HG02610 (cell line): ENCODE measurements at regions not wholly inside any gene's neighbourhood (a gene's known extent, or its start where the extent isn't known, plus 50 kb on each side); places are given as distances from the start of the nearest gene placed in this dataset.

Experiments
- ATAC-seq: cut with Tn5 transposase; IDR thresholded peaks from one replicate; pipeline ENCODE4 v1.9.1; 2021; ENCODE audit warnings: mild to moderate bottlenecking, moderate library complexity; ENCODE audit not compliant: unreplicated experiment

DNA sequence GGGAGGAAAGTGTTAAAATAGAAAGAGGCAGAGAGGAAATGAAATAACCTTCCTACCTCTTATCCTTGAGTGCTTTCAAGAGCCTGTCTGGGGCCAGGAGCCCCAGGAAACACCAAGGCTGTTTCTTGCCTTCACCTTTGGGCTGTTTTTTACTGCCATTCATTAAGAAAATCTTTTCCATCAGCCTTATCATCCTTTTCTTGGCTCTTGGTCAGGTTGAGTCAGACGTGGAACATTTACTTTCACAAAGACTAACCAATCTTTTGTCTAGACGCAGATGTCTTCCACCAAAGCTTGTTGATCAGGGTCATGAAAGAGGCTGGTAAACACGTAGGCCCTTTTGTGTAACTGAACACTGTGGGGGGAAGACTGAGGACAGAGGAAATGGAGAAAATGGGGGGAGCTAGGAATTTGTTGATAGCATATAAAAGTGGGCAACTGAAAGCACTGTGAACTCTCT, 151.0 kb upstream of the THBS1 start:
- peak; percentile 30 for ATAC-seq

DNA sequence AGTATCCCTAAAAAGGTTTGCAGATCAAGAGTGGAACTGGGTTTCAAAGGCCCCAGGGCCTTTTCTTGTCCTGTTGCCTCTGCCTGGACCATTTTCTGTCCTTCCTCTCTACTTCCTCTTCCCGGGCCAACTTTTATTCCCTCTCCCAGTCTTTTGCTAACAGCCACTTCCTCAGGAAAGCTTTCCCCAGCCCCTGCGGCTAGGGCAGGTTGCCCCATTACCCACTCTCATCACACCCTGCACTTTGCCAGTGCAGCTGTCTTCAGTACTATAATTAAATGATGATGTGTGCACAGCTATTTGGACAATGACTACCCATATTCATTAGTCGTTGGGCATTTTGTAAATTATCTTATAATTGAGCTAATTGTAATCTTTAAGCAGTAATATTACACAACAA, 150.5 kb upstream of the THBS1 start:
- no peak for ATAC-seq

DNA sequence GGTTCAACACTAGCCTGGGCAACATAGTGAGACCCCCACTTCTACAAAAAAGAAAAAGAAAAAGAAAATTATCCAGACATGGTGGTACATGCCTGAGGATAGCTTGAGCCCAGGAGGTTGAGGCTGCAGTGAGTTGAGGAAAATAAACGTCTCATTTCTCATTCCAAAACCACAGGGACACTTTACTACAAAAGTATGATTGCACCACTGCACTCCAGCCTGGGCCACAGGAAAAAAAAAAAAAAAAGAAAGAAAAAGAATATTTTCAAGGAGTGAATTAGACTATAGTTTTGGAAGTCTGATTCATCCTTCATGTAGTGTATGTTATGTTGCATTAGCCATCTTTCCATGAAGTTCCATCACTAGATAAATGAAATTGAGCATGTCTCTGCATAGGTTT, 149.5 kb upstream of the THBS1 start:
- ATAC-seq, result no peak

DNA sequence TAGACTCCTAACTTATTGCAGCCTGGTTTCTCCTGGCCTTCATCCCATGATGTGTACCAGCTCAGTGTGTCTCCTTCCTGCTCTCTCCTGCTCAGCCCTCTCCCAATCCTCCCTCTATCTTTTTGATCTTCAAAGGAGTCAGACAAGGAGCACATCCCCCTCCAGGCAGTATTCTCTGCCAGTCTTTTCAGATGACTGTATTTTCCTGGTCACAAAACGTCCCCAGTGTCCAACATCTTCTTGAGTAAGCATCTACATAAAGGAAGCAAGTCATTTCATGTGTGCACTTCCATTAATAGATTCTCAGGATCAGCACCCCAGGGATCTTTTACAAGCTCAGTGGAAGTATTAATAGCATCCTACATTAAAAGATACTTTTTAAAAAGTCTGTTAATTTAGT, 148.9 kb upstream of the THBS1 start:
- no peak for ATAC-seq

DNA sequence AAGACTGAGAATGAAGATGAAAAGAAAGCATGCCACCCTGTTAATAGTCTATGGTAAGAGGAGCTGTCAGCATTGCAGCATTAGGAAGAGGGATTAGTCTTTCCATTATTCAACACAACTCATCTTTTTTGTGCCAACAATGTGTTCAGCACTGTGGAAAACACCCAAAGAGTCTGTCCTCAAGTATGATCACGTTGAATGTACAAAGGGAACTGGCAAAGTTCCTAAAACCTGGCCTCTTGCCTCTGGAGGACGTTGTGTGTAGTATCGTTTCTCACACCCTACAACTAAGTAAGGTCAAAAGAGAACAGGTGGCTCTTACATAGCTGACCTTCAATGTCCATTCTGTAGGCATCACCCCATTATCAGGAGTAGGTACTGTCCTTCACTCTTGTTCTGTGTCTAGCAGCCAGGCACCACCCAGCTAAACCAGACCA, 147.9 kb upstream of the THBS1 start:
- no peak for ATAC-seq

DNA sequence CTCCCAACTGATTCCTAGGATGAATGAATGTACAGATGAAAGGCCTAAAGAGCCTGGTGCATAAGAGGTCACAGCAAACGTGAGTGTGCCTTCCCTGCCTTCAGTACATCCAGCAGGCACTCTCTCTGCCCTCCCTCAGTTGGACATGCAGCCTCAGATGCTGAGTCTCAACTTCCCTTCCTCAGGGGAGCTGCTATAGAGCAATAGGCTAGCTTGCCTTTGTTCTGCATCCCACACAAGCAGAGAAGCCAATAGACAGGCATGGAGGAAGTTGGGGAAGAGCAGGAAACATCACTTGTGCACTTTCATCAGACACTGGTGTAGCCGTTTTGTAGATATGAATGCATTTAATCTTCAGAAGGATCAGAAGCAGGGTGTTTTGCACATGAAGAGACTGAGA, 147.5 kb upstream of the THBS1 start:
- no peak for ATAC-seq

DNA sequence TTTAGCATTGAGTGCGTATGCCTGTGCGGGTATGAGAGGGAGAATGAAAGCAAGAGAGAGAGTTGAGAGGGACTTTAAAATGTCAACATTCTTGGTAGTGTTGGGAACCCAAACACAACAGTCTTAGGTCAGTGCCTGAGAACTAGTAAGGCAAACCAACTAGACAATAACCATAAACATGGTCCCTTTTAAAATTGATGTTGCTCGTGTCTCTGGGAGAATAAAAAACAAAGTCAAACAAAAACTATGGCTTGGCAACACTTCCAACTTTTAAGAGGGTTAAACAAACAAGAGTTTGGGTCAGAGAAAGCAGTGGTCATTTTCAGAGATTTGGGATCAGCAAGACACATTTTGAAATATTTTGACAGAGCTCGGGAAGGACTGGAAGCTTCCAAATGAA, 146.7 kb upstream of the THBS1 start:
- no peak for ATAC-seq

DNA sequence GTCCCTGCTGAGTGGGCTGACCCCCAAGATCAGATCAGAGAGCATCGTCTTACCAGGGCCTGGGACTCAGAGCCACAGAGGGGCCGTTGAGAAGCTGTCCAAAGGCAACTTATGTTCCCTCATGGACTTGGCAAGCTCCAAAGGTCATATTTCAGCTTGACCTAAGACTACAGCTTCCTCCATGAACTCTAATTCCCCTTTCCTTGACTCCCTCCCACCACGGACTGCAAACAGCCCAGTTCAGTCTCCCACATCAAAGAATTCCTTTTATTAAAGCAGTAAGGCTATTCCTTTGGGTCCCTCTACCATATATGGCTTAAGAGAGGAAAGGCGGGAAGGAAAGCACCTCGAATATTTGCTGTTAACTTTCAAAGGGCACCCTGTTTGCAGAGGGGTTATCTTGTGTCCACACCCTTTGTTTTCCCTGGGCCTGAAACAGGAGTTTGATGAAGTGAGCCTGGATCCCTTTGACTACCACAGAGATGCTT, 146.1 kb upstream of the THBS1 start:
- ATAC-seq, result no peak

DNA sequence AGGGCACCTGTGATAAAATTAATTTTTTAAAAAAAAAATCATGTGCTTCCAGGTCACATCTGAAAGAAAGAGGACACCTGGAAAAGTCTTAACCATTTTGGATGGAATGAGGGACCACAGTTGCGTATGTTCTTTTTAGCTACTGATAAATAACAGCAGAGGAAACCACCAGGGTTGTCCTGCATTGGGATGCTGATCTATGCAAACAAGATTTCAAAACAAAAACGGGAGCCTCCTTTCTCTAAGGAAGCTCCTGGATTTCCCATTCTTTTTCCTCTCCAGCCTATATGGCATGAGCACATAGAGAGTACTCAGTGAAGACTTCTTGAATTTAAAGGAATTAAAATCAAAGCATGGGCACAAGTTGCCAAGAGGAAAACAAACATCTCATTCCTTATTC, 145.6 kb upstream of the THBS1 start:
- ATAC-seq, result no peak

DNA sequence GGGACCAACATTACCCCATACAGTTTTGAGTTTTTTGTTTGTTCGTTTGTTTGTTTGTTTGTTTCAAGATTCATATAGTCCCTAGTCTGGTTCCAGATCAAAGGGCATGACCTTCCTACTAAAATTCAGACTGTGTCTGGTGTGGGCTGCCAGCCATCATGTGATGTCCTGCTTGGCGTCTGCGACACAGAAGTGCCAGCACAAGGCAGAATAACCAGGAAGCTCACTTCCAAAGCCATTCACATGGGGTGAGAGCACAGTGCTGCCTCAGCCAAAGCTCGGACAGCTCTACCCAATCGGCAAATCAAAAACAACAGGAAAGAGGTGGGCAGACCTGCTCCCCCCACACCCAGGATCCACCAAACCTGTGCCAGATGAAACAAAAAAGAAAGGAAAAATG, 142.6 kb upstream of the THBS1 start:
- no peak for ATAC-seq

DNA sequence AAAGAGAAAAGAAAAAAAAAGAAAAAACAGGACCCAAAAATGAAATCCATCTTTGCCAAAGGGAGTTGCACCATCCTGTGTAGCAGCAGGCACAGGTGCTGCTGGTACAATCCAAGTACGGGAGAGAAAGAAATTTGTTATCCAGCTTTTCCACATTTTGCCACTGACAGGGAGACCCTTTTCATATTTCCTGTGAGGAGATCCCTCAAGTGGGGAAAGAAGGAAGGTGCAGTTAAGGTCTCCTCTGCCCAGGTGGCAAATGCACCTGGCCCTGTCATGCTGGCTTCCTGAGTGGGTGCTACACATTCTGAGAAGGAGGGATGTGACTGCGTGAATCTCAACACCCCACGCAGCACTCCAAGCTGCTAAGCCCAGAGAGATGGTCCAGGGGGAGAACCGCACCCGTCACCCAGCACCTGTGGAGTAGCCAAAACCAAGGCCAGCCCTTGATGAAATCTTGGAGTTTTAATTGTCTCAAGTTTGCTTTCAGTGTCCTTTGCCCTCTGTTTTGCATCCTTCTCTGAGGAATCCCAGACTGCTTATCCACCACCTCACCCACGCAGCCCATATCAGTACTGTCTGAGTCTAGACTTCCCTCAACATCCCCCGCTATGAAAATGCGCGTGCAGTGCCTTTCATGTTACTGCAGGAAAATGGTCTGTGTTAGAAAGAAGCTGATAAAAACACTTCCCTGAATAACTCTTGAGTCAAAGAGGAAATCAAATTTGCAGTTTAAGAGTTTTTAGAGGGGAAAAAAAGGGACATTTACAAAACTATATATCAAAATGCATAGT, 141.9 kb upstream of the THBS1 start:
- no peak for ATAC-seq

DNA sequence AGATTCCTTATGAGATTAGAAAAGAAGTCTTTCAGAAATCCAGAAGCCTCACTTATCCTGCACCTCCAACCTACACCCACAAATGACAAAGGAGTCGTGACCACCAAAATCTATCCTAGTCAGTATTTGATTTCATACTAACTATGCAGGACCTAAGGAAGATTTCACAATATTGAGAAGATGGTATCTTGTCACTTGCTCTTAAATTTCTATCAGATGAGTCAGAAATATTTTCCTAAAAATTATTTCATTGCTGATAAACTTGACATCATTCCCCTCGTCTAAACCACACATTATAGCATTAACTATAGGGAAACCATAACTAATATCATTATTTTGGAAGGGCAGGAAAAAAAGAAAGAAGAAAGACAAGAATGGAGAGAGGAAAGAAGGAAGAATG, 138.0 kb upstream of the THBS1 start:
- ATAC-seq, result no peak

DNA sequence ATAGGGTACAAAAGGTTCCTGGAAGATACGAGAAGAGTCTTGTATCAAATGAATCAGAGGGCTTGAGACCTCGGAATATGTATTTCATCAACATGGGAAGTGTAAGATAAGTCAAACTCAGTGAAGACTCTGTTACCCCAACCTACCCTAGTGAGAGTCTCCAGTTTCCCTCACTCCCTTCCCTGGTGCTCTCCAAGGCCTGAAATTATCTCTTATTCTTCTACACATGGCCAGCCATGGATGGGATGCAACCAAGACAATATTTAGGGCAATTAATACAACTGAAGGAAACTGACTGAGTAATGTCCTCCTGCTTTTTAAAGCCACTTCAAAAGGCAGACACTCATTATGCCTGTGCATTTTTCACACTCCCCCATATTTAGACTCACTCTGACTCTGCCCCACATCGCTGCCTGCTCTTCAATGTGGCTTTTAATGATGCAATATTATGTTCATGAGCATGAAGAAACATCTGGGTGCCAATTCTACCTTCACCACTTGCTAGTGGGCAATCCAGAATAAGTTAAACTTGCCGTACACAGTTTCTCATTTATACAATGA, 137.1 kb upstream of the THBS1 start:
- no peak for ATAC-seq

DNA sequence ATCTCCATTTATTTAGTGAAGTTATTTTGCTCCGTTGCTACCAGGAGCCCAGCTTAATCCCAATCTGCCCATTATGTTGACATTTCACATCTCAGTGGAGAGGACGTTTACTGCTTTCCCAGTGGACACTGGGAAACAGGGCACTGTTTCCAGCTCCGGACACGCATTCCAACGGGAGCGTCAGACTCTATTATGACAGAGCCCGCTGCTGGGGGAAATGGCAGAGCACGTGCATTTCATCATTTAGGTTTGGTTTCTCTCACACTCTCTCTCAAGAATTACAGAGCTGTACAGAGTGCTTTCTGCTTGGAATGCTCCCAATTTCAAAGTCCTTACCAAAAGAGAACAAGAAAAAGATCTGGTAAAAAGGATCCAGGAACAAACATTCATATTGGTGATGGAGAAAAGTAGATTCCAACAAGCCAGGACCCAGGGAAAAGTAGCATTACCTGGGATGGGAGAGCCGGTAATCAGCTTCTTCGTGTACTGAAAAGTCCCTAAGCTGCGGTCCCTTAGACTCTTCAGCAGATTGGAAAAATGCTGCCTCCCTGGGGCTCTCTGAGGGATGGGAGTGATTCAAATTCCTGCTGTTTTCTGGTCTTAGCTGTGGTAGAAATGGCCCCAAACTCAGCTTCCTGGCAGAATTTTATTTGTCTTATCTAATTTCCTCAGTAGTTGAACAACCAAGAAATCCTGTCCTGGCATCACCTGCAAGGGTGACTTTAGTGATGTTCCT, 136.0 kb upstream of the THBS1 start:
- no peak for ATAC-seq

DNA sequence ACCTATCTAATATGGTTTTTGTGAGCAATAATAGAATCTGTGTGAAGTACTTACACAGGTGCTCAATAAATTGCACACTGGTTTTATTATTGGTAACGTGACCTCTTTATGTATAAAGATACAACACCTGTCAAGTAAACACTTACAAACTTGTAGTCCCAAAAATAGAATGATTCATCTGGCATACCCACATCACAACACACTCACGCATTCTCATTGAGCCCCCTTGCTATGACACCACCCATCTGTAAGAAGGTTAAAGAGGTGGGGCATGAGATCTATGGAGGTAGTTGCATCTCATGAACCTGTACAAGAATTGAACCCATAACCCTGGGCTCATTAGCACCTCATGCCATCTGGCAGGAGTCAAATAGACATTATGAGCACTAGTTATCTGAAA, 134.9 kb upstream of the THBS1 start:
- ATAC-seq, result no peak

DNA sequence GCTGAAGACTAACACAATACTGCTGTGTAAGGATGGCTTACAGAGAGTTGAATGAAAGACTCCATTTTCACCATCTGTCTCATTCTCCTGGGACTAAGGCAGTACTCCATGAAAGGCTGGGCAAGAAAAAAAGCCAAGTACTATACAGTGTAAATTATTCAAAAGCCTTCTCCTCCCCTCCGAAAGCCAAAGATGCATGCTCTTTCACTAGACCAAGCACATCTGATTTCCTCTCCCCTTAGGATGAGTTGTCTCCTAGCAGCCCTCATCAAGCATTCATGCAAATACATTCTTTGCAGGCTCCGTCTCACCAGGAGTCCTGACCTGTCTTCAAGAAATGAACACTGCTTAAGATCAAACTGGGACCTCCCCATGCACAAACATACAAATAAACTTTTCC, 133.5 kb upstream of the THBS1 start:
- no peak for ATAC-seq

DNA sequence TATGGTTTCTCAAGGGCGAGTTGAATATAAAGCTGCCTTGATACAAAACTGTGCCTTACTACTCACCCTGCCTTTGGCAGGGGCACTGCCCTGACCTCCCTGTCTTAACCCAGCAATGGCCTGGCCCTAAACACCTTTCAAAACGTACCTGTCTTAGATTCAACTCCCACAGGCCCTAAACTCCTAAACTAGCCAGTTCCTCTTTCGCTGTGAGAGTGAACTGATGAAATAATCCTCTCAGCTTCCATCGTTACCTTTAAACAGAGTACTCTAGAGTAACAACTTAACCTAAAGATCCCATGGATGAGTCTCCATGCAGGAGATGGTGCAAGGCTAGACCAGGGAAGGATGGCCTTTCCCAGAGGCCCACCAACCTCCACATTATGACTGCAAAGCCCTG, 133.0 kb upstream of the THBS1 start:
- no peak for ATAC-seq

DNA sequence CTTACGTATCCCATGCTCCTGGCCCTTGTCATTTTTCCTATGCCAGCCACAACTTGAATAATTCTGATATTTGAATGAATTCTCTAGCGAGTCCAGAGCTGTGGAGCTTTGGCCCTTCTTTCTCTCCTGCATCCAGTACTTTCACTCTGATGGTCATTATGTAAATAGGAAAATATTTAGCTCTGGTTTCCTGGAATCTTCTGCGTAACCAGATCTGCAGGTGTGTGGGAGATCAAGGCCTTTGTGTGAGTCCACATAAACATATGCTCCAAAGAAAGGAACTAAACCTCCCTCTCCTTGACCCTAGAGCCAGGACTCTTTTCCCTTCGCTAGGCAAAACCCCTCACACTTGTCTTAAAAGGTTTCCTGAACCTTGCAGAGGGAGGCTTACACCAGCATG, 132.5 kb upstream of the THBS1 start:
- ATAC-seq, result no peak

DNA sequence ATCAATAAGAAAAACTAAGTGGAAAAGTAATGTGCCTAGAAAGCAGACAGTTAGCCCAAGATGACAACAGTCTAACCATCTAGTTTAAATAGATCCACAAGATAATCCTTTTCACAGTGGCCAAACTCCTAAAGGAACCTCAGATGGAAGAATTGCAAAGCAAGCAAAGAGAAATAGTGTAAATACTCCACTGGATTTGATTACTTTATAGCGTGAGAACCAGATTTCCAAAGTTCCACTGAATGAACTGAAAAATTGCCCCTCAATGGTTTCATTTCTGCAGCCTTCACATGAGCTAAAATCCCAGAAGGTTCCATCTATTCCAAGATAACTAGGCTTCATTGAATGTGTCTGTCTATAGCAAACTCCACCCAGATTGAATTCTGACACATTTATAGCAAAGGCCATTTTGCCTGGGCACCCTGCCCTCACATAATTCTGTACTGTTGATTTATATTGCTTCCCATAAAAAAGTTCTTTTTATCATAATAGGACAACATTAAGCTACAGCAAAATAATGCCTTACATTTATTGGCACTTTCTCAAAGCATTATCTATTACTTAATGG, 129.7 kb upstream of the THBS1 start:
- no peak for ATAC-seq

DNA sequence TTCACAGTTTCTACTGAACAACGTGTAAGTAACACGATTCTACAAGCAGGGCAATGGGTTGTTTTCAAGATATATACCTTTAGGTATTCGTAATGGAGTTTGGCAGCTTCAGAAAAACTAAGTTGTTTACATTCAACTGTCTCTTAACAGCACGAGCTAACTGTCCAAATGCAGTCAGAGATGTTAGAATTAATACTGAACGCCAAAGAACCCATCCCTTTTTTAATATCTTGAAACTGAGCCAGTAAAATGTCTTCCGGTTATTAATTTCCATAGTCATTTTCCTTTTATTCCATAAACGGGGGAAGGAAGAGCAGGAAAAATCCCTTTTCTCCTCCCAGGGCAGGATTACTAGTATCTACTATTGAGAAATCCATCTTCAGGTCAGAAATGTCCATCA, 129.0 kb upstream of the THBS1 start:
- ATAC-seq, result no peak

DNA sequence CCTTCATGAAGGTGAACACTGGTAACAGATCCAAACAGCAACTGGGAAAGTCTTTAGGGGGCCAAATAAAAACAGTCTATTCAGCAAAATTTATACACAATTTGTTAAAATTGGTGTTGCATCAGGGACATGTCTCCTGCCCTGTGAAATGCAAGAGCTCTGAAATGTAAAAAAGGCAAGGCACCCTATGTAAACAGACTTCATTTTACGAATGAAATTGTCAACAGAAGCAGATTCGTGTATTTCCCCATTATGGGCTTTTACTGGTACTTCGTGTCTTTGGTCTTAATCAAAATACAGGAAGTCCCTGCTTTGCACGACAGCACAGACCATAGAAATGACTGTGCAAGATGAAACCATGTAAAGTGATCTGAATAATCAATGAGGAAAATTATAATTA, 127.3 kb upstream of the THBS1 start:
- peak; percentile 92 for ATAC-seq
